Type B pancreatic cell (in vitro differentiated cells): ENCODE measurements at regions not wholly inside any gene's neighbourhood (a gene's known extent, or its start where the extent isn't known, plus 50 kb on each side); places are given as distances from the start of the nearest gene placed in this dataset.

Experiments used
- DNase-seq: peaks from one replicate; pipeline ENCODE4 v3.0.0; 2021; ENCODE audit warnings: mixed read lengths; ENCODE audit not compliant: unreplicated experiment; ENCODE audit errors: extremely low spot score
- H3K27ac Mint-ChIP-seq: 2 replicates; pipeline ENCODE4 v1.8.0; 2021; ENCODE audit warnings: mild to moderate bottlenecking, mixed read lengths
- H3K27me3 Mint-ChIP-seq: 2 replicates; pipeline ENCODE4 v1.8.0; 2021; ENCODE audit warnings: mixed read lengths
- H3K36me3 Mint-ChIP-seq: 2 replicates; pipeline ENCODE4 v1.8.0; 2021; ENCODE audit warnings: mixed read lengths
- H3K4me1 Mint-ChIP-seq: one replicate; pipeline ENCODE4 v1.8.0; 2021; ENCODE audit warnings: mixed read lengths; ENCODE audit not compliant: unreplicated experiment
- H3K4me3 Mint-ChIP-seq: 2 replicates; pipeline ENCODE4 v1.8.0; 2021; ENCODE audit warnings: mild to moderate bottlenecking, mixed read lengths
- H3K9me3 Mint-ChIP-seq: 2 replicates; pipeline ENCODE4 v1.8.0; 2021; ENCODE audit warnings: mixed read lengths
- TF ChIP-seq, protein P1 (sequence below): fragments of 200-600 bp; sonication (generic); conservative IDR thresholded peaks from 2 replicates; pipeline ENCODE4 v1.5.0; 2021; ENCODE audit warnings: antibody characterized with exemption, mild to moderate bottlenecking

DNA sequence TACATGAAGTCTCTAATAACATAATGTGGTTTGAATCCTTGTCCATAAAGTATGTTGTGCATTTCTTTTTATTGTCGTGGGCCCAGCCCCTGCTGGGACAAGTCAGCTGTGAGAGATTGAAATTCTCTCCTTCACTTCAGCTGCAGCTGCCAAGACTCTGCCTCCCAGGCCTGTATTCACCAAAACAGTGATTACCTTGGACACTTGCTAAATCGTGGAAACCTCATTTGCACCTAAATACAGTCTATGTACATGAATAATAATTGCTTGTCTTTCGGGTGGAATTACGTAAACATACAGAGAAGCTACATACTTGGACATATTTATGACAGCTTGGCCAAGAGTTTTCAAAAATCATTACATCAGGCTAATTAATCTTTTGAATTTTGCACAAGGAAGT lies 898.5 kb upstream of the SEMA6A start:
- H3K27ac Mint-ChIP-seq = no peak overlapping the region
- H3K27me3 Mint-ChIP-seq = no peaks in the 10 kb centered on the region

DNA sequence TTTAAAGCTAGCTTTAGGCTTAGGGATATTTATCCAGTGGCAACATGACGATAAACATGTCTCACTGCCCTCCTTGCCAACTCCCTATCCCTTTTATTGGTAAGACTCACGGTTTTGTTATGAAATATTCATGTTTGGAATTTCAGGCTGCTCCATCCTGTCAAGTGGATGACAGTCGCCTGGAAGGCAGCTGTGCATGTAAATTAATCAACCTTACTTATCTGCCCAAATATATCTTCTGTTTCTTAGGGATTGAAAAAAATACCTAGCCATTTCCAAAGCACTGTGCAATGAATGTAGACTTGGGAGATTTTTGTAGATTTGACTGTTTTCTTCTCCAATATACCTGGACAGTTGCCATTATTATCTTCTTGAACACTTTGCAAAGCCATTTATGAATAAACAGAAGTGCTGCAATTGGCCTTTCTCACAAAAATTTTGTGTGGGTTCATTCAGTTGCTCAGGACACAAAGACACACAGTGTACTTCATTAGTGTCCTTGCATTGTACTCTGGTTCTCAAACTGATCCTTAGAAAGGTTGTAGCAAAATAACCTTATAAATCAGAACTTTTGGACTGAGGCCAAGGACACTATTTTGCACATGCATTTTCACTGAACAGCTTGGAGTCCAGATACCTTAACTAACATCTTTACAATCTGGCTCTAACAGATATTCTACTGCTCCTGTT lies 889.4 kb upstream of the SEMA6A start:
- H3K27ac Mint-ChIP-seq = no peak overlapping the region
- no peaks in the 10 kb centered on the region for H3K9me3 Mint-ChIP-seq

More for the DNA sequence above, 898.5 kb upstream of the SEMA6A start:
- no peak overlapping the region for H3K4me3 Mint-ChIP-seq
- H3K36me3 Mint-ChIP-seq = no peaks in the 10 kb centered on the region
- no peak for DNase-seq
- TF ChIP-seq, protein P1, sequence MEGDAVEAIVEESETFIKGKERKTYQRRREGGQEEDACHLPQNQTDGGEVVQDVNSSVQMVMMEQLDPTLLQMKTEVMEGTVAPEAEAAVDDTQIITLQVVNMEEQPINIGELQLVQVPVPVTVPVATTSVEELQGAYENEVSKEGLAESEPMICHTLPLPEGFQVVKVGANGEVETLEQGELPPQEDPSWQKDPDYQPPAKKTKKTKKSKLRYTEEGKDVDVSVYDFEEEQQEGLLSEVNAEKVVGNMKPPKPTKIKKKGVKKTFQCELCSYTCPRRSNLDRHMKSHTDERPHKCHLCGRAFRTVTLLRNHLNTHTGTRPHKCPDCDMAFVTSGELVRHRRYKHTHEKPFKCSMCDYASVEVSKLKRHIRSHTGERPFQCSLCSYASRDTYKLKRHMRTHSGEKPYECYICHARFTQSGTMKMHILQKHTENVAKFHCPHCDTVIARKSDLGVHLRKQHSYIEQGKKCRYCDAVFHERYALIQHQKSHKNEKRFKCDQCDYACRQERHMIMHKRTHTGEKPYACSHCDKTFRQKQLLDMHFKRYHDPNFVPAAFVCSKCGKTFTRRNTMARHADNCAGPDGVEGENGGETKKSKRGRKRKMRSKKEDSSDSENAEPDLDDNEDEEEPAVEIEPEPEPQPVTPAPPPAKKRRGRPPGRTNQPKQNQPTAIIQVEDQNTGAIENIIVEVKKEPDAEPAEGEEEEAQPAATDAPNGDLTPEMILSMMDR = no peak
- peaks cover 8% of the 10 kb centered on the region for H3K4me1 Mint-ChIP-seq
- H3K9me3 Mint-ChIP-seq = peaks cover under 1% of the 10 kb centered on the region

DNA sequence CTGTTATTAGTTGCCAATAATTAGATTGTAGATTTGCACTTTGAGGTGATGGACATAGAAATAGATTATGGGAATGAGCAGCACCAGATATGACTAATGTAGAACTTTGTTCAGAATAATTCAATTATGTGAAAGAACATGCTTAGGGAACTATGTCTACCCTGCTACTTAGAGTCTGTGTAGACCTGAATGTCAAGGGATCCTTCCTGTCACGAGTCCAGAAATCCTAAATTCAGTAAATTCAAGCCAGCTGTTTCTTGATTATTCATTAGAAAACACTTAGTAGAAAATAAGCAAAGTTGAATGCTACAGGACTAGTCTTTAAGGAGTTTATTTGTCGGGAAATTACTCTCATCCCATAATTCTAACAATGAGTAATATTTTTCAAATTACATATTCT lies 887.3 kb upstream of the SEMA6A start:
- no peak overlapping the region for H3K27ac Mint-ChIP-seq
- no peaks in the 10 kb centered on the region for H3K27me3 Mint-ChIP-seq
- H3K4me1 Mint-ChIP-seq = peaks cover 4% of the 10 kb centered on the region
- H3K36me3 Mint-ChIP-seq = no peaks in the 10 kb centered on the region
- TF ChIP-seq, protein P1 = no peak
- no peak for DNase-seq
- no peak overlapping the region for H3K4me3 Mint-ChIP-seq
- H3K9me3 Mint-ChIP-seq = no peaks in the 10 kb centered on the region

More for the DNA sequence above, 889.4 kb upstream of the SEMA6A start:
- TF ChIP-seq, protein P1 = no peak
- H3K36me3 Mint-ChIP-seq = no peaks in the 10 kb centered on the region
- H3K4me3 Mint-ChIP-seq = no peak overlapping the region
- DNase-seq = no peak
- H3K27me3 Mint-ChIP-seq = no peaks in the 10 kb centered on the region
- H3K4me1 Mint-ChIP-seq = peaks cover 4% of the 10 kb centered on the region

DNA sequence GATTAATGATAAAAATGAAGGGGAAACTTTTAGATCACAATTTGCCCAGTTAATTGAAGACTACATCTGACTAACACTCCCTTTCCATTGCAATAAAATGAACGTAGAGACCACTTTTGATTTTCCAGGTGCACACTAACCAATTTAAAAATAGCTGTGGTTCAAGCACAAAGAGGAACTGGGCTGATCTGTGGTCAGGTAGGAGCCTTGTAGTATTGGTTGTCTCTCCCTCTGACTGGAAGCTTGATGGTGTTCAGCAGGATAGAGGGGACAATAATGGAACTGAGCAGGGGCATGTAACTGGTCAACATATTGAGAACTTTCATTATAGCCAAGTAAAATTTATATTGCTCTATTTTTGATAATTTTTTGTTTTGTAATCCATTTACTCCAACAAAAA lies 886.8 kb upstream of the SEMA6A start:
- H3K4me1 Mint-ChIP-seq = peaks cover 4% of the 10 kb centered on the region
- no peaks in the 10 kb centered on the region for H3K9me3 Mint-ChIP-seq
- no peak for DNase-seq
- TF ChIP-seq, protein P1 = no peak
- no peak overlapping the region for H3K4me3 Mint-ChIP-seq
- H3K36me3 Mint-ChIP-seq = no peaks in the 10 kb centered on the region
- no peak overlapping the region for H3K27ac Mint-ChIP-seq
- no peaks in the 10 kb centered on the region for H3K27me3 Mint-ChIP-seq

DNA sequence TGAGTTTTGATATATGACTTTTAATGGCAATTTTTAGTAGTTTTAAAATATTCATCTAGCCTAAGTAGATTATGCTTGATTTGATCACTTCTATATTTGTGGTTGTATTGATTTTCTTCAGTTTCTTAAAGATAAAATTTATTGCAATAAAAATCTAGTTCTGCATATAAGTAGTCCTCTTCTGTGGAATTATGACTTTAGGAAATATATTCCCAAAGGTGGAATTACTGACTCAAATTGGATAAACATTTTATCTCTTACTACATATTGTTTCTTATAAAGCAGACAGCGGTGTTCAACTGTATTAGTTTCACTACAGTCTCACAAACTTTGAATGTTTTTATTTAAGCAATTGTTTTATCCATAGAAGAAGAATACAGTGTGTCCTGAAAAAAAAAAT lies 883.0 kb upstream of the SEMA6A start:
- H3K36me3 Mint-ChIP-seq = no peaks in the 10 kb centered on the region
- DNase-seq = no peak

More for the DNA sequence above, 883.0 kb upstream of the SEMA6A start:
- TF ChIP-seq, protein P1 = no peak
- Mint-ChIP-seq H3K27me3 (no peaks in the 10 kb centered on the region), H3K4me1 (no peaks in the 10 kb centered on the region), H3K9me3 (no peaks in the 10 kb centered on the region), H3K4me3 (no peak overlapping the region), H3K27ac (no peak overlapping the region)
